ENCODE measurements at regions not wholly inside any gene's neighbourhood (a gene's known extent, or its start where the extent isn't known, plus 50 kb on each side); places are given as distances from the start of the nearest gene placed in this dataset.

- Mint-ChIP-seq H3K36me3 (ENCODE audit: low read depth) (no peaks in the 10 kb centered on the region), H3K27me3 (ENCODE audit: insufficient read depth, low read depth, poor library complexity) (no peaks in the 10 kb centered on the region), H3K9me3 (no peaks in the 10 kb centered on the region), H3K4me1 (peaks cover 21% of the 10 kb centered on the region), H3K27ac (no peak overlapping the region), H3K4me3 (no peak overlapping the region)
- ATAC-seq, result no peak
- no peaks in the 10 kb centered on the region for H3F3A ChIP-seq (replicated peaks; ENCODE audit: low read depth)
- DNase-seq (ENCODE audit: low spot score), result no peak
- H3K36me3 ChIP-seq (ENCODE audit: insufficient read depth), result no peaks in the 10 kb centered on the region
- no peak overlapping the region for H3K27ac ChIP-seq (ENCODE audit: low read depth)
- H3K4me1 ChIP-seq (ENCODE audit: insufficient read depth), result peaks cover 16% of the 10 kb centered on the region; the same call in 1 of the 2 replicates
- peaks cover 5% of the 10 kb centered on the region; the same call in 1 of the 2 replicates for H3K9me2 ChIP-seq (ENCODE audit: insufficient read depth)
- no peaks in the 10 kb centered on the region for H3K79me2 ChIP-seq (replicated peaks; ENCODE audit: insufficient read depth)
- no peak for TF ChIP-seq EZH2phosphoT487 (IDR thresholded peaks at IDR 0.05; ENCODE audit: unreplicated experiment)
- no peak for TF ChIP-seq CTCF (conservative IDR thresholded peaks at IDR 0.05; ENCODE audit: low read depth in 2 of 2)
- TF ChIP-seq ETS1 (IDR thresholded peaks at IDR 0.05), result no peak
- TF ChIP-seq ZNF462 (CRISPR knock-in tag; IDR thresholded peaks at IDR 0.05), result no peak
- no peak for TF ChIP-seq REST (IDR thresholded peaks at IDR 0.05; ENCODE audit: unreplicated experiment)
- no peak for TF ChIP-seq POLR2AphosphoS5 (IDR thresholded peaks at IDR 0.05; ENCODE audit: low read depth)
- no peak overlapping the region for H3K4me3 ChIP-seq
- no peak overlapping the region for H3K4me2 ChIP-seq
- H4K20me1 ChIP-seq (replicated peaks; ENCODE audit: insufficient read depth), result no peaks in the 10 kb centered on the region
- no peak overlapping the region for H2AFZ ChIP-seq
- no peaks in the 10 kb centered on the region for H3K27me3 ChIP-seq (ENCODE audit: insufficient read depth)
Observed at GRCh38 chr14:87073880-87074570, 919.0 kb downstream of the GALC start.

Data from GM23338 (cell line).